GM19239 (cell line): ENCODE measurements at regions not wholly inside any gene's neighbourhood (a gene's known extent, or its start where the extent isn't known, plus 50 kb on each side); places are given as distances from the start of the nearest gene placed in this dataset.

ENCODE experiments used
- DNase-seq: peaks from one replicate; pipeline ENCODE4 v3.0.0; 2011; ENCODE audit warnings: low spot score; ENCODE audit not compliant: insufficient read length
- FAIRE-seq: peaks from 2 replicates; lab custom pipeline; 2011; peaks lifted over from hg19 to GRCh38; lab: Jason Lieb, UNC

DNA sequence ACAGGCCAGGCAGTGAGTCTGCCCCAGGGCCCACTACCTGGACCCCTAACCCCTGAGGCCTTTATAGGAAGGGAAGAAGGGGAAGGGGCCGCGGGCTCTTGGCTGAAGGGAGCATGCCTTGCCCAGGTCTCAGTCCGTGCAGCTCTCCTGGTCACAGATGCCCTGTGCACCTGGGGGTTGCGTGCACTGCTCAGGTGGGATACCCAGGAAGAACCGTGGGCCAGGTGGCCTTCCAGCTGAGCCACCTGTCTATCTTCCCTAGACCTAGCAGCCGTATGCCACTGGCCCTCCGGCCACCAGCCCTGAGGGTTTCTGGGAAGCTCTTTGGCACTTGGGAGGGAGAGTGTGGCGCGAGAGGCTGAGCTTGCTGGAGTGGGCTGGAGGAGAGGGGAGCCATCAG is 1178.6 kb downstream of the BRD1 start:
- no peak for DNase-seq
- no peak for FAIRE-seq

DNA sequence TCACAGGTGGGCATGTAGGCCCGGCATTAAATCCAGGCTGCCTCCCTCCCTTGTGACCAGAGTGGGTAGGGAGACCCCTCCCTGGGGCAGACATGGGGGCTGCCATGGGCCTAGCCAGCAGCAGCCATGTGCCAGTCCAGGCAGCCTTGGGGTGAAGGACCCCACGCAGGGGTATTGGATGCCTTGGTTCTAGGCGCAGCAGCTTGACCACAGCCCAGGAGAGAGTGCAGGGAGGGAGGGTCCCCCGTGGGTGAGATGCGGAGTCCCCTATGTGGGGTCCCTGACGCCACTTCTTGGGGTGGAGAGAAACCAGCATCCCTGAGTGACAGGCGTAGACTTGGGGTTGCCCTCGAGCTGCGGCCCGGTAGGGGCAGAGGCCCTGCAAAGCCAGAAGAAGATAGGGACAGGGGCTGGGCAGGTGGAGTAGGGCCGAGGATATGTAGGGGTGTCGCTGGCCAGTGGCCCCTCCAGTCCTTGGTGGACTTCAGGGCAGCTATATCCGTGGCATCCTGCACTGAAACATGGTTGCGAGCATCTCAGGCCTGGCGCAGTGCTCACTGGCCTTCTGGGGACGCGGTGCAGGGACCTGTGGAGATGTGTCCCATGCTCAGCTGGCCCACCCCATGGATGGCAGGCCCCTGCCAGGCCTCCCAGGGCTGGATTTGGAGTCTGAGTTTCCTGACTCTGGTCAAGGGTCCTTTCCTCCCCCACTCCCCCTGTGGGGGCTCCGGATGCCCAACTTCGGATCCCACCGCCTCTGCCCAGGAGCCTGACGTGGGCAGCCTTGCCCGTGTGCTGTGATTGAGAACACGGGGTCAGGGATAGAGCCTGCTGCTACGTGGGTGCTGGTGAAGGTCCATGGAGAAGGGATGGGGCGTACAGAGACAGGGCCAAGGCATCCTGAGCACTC is 1179.8 kb downstream of the BRD1 start:
- FAIRE-seq: no peak
- no peak for DNase-seq

DNA sequence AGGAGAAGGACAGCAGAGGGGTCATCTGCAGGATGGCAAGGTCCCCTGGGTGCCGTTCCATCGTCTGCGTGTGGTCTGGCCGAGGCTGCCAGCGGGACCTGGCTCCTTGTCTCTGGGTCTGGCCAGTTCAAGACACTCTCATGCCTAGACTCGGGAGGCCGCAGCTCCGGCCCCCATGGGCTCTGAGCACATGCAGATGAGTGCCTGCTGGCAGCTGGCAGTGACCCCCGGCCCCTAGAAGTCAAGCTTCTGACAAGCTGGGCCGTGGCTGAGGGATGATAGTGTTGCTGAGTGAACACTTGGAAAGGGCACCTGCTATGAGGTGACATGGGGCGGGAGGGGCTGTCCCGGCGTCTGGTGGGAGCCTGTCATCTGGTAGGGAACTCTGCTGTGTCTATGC is 1180.6 kb downstream of the BRD1 start:
- no peak for FAIRE-seq
- no peak for DNase-seq

DNA sequence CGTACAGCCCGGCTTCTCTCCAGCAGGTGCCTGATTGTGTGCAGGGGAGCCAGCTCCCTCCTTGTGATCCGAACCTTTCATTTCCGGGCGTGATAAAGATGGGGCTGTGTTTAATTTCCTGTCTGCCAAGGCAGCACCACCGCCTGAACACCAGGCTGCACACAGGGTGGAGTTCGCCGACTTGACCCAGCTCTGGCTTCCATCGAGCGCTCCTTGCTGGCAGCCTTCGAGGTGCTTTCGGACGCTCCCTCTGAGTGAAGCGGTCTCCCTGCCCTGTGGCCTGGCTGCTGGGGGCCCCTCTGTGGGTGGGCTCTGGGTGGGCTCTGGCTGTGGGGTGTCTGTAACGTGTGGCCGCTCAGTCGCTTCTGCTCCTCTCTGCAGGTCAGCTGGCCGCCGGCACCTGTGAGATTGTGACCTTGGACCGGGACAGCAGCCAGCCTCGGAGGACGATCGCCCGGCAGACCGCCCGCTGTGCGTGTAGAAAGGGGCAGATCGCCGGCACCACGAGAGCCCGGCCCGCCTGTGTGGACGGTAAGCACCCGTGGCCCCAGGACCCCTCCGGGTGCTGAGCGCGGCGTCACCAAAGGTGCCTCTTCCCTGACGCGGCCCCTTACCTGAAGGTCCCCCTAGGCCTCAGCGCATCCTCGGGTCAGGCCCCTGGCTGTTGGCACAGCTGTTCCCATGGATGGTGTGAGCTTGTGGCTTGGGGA is 1181.3 kb downstream of the BRD1 start:
- FAIRE-seq (no peak), DNase-seq (no peak)

GRCh38 chr22:48645766-48646165 is 1181.9 kb downstream of the BRD1 start:
- FAIRE-seq: no peak
- no peak for DNase-seq

GRCh38 chr22:48644997-48645396 is 1182.7 kb downstream of the BRD1 start:
- FAIRE-seq (no peak), DNase-seq (no peak)

DNA sequence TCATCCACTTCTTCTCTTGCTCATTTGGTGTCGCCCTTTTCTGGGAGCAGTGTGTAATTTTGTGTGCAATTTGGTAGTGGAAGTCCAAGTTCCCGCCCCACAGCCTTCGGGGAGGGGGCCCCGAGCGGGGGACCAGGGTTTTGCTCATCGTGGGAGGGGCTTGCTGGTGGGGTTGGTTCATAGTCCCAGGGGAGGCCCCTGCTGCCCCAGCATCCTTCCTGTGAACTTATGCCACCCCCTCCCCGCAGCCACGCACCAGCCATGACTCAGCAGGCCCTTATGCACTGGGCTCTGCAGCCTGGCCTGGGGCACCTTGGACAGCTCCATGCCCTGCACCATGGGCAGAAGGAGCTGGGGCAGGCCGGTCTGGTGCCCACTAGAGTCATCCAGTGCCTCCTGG is 1183.6 kb downstream of the BRD1 start:
- DNase-seq (no peak), FAIRE-seq (no peak)

- FAIRE-seq (no peak), DNase-seq (no peak)
These were observed 1184.5 kb downstream of the BRD1 start for GRCh38 chr22:48643066-48643731.

DNA sequence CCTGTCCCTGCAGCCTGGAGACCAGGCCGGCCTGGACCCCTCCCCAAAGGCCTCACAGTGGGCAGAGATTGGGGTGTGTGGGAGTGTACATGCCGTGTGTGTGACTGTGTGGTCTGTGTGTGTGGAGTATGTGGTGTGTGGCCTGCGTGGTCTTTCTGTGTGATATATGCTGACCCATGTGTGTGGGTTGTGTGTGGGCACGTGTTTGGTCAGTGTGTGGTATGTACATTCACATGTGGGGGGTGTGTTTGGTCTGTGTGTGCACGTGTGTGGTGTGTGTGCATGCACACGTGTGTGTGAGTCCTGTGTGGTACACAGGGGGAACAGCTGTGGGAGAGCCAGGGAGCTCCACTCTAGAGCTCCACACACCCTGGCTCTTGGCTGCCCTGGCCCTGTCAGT is 1185.1 kb downstream of the BRD1 start:
- DNase-seq (no peak), FAIRE-seq (no peak)

DNA sequence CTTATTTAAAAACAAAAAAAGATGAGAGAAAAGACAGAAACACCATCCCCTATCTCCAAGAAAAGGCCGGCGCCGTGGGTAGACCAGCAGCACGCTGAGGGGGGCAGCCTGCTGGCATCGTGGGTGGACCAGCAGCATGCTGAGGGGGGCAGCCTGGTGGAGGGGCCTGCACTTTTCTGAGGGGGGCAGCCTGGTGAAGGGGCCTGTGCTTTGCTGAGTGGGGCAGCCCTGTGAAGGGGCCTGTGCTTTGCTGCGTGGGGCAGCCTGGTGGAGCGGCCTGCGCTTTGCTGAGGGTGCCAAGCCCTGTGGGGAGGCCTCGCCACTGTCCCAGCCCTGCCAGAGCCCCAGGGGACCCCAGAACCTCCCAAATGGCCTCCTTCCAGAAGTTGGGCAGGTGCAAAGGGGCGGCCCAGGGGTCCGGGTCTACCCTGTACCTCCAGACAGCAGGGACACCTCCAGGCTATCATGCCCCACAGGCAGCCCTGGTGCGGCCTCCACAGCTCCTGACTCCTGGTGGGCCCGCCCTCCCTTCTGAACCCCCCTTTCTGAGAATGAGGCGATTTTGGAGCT is 1185.7 kb downstream of the BRD1 start:
- FAIRE-seq (no peak), DNase-seq (no peak)

- DNase-seq (no peak), FAIRE-seq (no peak)
These were observed 1186.5 kb downstream of the BRD1 start for GRCh38 chr22:48640890-48641841.

GRCh38 chr22:48639896-48640748 is 1187.6 kb downstream of the BRD1 start:
- DNase-seq: no peak
- no peak for FAIRE-seq

GRCh38 chr22:48639021-48639795 is 1188.5 kb downstream of the BRD1 start:
- no peak for DNase-seq
- no peak for FAIRE-seq

DNA sequence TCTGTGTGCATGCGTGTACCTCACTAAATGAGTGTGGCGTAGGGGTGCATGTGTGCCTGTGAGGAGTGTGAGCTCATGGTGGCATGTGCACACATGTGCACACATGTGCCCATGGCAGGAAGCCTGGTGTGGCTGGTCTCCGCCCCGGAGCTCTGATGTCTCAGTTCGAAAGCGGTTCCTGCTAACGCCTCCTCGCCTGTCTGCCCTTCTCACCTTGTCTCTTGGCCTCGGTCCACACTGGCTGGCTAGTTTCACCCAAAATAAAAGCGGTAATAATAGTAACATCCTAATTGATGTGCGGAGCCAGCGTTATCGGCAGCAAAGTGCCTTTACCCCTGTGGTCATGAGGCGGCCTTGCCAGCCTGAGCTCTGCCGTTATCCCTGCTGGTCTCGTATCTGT is 1190.4 kb downstream of the BRD1 start:
- DNase-seq: no peak
- FAIRE-seq: no peak

DNA sequence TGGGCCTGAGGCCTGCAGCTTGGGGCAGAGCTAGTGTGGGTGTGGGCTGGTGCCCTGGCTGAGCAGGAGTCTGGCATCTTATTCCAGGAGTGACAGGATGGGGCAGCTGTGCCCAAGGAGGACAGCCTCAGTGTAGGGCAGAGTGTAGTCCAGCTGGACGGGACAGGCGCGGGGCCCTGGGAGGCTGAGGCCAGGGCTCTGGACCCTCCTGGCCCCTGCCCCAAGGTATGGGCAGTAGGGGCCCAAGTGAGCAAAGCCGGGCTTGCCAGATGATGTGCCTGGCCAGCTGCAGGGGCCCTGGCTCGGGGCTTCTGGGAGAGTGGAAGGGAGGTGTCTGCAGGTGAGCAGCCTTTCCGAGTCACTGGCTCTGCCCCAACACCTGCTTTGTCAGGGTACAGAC is 1190.9 kb downstream of the BRD1 start:
- no peak for FAIRE-seq
- DNase-seq: no peak

DNA sequence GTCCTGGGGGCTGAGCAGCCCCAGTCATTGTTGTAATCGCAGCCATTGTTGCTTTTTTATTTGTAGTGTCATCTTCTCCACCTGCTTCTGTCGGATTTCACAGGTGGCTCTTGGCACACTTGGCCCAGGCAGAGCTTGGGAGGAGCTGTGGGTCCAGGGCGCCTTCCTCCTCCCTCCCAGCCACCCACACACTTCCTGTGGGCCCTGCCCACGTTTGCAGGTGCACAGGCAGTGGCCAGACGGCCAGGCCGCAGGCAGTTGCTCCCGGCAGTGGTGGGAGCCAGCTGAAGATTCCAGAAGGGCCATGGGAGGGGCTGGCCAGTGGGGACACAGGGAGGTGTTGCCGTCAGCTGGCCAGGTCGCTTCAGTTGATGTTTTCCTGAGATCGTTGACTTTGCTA is 1191.9 kb downstream of the BRD1 start:
- FAIRE-seq (no peak), DNase-seq (no peak)

- DNase-seq: no peak
- FAIRE-seq: no peak
These were observed 1192.6 kb downstream of the BRD1 start for GRCh38 chr22:48635031-48635430.
